C1 segment of cervical spinal cord (tissue), 14 donors: ENCODE measurements at regions not wholly inside any gene's neighbourhood (a gene's known extent, or its start where the extent isn't known, plus 50 kb on each side); places are given as distances from the start of the nearest gene placed in this dataset.

Experiments
- DNase-seq, 14 donors: peaks; one replicate each; lab custom pipeline; 2025; lab: John Stamatoyannopoulos, UW

GRCh38 chr14:101025696-101026095, 122.2 kb upstream of the RTL1 start:
- no peak for DNase-seq

- no peak for DNase-seq
These were observed 122.8 kb upstream of the RTL1 start for GRCh38 chr14:101026341-101026740.

- DNase-seq, result no peak
These were observed 123.8 kb upstream of the RTL1 start for GRCh38 chr14:101027291-101027690.

GRCh38 chr14:101027966-101028365, 124.4 kb upstream of the RTL1 start:
- DNase-seq, result no peak

GRCh38 chr14:101028971-101029667, 125.6 kb upstream of the RTL1 start:
- DNase-seq, result peak in 1 of 14 donors; percentile 15

- DNase-seq, result no peak
These were observed 126.3 kb upstream of the RTL1 start for GRCh38 chr14:101029668-101030290.

GRCh38 chr14:101030586-101030985, 127.1 kb upstream of the RTL1 start:
- DNase-seq, result no peak

GRCh38 chr14:101031186-101031585, 127.7 kb upstream of the RTL1 start:
- DNase-seq, result no peak

GRCh38 chr14:101031721-101032120, 128.2 kb upstream of the RTL1 start:
- no peak for DNase-seq

GRCh38 chr14:101032433-101032832, 128.9 kb upstream of the RTL1 start:
- DNase-seq, result no peak

- no peak for DNase-seq
These were observed 129.5 kb upstream of the RTL1 start for GRCh38 chr14:101033006-101033405.

- DNase-seq, result no peak
These were observed 130.1 kb upstream of the RTL1 start for GRCh38 chr14:101033446-101034165.

GRCh38 chr14:101034986-101035385, 131.5 kb upstream of the RTL1 start:
- no peak for DNase-seq

- DNase-seq, result no peak
These were observed 132.1 kb upstream of the RTL1 start for GRCh38 chr14:101035466-101036225.

- DNase-seq, result no peak
These were observed 133.7 kb upstream of the RTL1 start for GRCh38 chr14:101037021-101037817.

GRCh38 chr14:101039031-101039754, 135.7 kb upstream of the RTL1 start:
- no peak for DNase-seq

- DNase-seq, result no peak
These were observed 136.2 kb upstream of the RTL1 start for GRCh38 chr14:101039755-101040138.

GRCh38 chr14:101040538-101041442, 137.3 kb upstream of the RTL1 start:
- no peak for DNase-seq

- no peak for DNase-seq
These were observed 140.4 kb upstream of the RTL1 start for GRCh38 chr14:101043891-101044290.

- no peak for DNase-seq
These were observed 141.2 kb upstream of the RTL1 start for GRCh38 chr14:101044741-101045140.
